ELR (cell line): ENCODE measurements at regions not wholly inside any gene's neighbourhood (a gene's known extent, or its start where the extent isn't known, plus 50 kb on each side); places are given as distances from the start of the nearest gene placed in this dataset.
A peak's percentile ranks its signal among the peaks of the same experiment; 100 is the strongest.

ENCODE experiments used
- DNase-seq: peaks from one replicate; pipeline ENCODE4 v3.0.0-alpha.2; 2015; ENCODE audit warnings: low read depth

DNA sequence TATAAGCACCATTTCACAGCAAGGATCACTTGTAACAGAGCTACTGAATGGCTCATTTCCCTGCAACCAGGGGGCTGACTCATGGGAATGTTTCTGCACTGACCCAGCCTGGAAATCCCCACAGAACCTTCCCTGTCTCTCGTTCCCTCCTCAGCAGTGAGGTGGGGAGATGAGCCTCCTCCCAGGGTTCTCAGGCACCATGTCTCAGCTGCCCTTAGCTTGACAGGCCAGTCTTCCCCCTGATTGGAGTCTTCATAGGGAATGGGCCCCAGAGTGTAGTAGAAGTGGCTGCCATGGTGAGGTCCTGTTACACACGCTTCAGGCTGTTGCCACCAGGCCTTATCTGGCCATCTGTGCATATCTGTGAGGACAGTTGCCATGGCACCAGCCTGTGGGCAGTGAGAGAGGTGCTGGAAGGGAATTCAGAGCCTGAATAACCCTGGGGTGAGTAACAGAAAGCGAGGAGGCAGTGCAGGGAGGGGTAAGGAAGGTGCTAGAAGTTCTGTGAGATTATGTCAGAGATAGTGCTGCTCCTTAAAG lies 324.4 kb downstream of the ENC1 start:
- DNase-seq = peak; percentile 98

DNA sequence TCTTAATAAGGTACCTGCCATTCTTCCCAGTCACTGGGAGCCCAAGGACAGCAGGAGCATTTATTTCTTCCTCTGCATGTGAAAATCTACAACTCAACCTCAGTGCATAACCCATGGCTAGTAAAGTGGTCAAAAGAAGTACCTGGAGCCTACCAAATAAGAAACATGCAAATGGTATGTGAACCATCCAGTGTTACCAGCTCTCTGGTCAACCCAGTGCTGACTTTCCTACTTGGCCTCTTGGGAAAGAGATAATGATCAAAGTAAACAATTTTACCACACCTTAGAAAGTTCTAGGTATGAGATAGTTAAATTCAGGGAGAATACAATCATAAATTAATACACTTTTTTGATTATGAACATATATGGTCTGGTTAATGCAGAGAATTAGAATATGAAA lies 325.6 kb downstream of the ENC1 start:
- peak; percentile 29 for DNase-seq

DNA sequence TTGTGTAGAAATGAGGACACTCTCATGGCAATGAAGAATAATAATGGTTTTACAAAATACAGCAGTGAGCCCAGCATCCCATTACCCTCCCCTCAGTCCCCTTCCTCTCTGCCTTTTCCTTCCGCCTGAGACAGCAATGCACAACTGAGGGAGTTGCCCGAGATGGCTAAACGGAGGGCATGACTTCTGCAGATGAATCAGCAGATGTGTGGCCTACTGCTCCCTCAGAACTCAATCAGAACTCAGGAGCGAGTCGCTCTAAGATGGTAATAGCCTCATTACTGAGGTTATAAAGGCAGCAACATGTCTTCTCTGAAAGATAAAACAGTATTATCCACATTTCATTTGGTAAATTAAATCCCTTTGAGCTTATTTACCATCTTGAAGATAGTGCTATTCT lies 326.6 kb downstream of the ENC1 start:
- peak; percentile 57 for DNase-seq

DNA sequence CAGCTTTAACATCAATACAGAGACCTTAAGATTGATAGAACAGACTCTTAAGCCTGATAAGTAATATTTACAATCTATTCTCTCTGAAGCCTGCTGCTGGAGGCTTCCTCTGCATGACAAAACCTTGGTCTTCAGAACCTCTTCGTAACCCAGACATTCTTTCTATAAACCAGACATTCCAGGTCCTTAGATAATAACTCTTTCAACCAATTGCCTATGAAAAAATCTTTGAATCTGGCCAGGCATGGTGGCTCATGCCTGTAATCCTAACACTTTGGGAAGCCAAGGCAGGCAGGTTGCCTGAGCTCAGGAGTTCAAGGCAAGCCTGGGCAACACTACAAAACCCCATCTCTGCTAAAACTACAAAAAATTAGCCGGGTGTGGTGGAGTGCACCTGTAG lies 327.8 kb downstream of the ENC1 start:
- DNase-seq = no peak

DNA sequence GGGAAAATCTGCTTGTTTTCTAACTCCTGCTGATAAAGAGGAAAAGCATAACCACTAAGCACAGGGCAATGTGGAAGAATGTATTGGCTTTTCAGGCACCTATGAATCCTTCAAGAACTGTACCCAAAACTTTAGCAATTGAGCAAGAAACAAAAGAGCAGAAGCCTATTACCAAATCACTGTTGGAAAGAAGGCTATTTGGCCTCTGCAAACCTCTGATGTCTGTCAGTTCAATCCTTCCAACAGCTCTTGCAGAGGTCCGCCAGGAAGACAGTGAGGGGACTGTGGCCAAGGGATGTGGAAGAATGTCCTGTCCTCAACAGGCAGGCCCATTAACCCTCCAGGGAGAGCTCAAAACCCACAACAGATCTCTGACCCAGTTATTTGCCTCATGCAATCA lies 328.6 kb downstream of the ENC1 start:
- DNase-seq = no peak

DNA sequence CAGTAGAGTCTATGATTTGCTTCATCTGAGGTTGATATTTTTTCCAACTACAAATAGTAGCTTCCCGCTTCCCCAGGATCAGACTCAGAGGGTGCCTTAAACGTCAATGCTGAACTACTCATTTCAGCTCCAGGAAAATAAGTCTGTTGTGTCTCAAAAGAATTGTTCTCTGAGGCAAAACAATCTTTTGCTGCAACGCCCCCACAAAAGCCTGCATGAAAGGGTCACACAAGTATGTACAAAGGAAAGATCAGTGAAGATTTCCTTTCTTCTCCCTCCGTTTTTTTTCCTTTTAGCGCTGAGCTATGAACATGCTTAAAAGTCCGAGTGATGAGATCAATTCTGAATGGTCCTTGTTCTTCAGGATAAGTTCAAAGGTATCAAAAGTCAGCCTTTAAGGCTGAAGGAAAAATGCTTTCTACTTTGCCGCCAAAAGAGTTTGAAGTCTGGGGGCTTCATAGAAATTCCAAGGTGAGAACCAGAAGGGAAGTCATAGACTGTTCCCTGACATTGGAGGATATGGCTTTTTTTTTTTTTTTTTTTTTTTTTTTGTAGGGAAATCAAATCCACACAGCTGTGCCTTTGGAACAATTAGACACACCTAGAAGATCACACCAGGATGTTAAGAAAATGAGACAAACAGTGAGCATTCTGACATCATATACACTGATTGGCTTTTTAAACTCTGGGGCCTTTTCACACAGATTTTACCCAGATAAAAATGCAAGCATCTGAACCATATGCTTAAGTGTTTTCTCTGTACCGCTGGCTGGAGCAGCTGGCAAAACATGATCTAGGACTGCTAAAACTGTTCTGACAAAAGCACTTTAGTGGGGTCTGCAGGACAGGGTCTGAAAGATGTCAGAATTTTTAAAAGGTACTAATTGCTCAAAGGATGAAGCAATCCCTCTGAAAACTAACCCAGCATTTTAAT lies 329.3 kb downstream of the ENC1 start:
- no peak for DNase-seq

DNA sequence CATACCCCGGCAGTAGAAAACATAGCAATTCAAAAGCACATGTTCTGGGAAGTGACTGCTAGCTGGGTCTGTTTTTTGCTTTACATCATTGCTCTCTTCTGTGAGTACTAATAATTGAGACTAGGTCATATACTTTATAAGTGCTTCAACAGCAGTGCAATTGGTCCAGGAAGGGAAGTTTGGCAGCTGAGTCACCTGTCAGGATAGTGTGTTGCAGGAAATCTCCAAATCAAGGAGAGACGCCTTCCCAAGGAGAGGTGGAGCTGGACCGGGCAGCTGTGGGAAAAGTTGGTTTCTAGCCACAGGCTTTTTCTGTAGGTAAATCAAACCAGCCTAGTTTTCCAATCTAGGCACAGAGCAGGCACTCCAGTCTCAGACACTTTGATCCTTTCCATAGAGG lies 330.1 kb downstream of the ENC1 start:
- DNase-seq = peak; percentile 71

DNA sequence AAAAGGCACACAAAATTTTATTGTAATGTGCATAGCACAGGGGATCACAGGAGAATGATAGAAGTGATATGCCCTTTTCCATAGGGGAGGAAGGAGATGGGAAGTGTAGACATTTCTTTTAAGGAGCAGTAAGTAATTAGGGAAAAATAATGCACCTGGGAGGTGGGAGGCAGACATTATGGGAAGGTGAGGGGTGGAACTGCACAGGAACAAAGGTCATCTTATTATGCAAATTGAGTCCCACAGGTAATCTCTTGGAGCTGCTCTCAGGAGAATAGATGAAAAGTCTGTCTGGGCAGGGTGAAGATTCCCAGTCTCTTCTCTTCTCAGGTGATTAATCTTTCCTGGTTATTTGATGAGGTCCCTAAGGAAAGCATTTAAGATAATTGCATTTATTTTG lies 331.5 kb downstream of the ENC1 start:
- DNase-seq = no peak

DNA sequence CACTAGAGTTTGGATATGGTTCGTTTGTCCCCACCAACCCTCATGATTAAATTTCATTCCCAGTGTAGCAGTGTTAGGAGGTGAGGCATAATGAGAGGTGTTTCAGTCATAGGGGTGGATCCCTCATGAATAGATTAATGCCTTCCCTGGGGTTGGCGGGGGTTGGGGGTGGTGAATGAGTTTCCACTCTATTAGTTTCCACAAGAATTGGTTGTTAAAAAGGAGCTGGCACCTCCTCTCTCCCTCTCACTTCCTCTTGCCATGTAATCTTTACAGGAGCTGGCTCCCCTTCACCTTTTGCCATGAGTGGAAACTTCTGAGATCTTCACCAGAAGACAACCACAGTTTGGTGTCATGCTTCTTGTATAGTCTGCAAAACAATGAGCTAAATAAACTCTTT lies 333.7 kb downstream of the ENC1 start:
- no peak for DNase-seq

DNA sequence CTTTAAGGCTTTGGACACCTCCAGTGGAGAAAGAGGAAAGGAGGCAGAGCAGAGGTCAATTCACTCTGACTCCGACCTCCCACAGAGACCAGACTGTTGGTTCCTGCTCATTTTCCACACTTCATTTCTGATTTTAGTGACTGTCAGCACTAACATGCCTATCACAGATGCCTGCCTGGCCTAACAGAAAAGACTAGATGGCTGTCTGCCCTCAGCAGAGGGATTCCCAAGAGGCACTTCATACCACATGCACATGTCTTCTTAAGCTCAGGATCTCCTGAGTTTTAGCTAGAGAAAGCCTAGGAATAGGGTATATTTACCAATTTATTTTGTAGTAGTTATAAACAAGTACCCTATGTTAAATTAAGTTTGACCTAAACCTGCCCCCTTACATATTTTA lies 336.0 kb downstream of the ENC1 start:
- DNase-seq = no peak

DNA sequence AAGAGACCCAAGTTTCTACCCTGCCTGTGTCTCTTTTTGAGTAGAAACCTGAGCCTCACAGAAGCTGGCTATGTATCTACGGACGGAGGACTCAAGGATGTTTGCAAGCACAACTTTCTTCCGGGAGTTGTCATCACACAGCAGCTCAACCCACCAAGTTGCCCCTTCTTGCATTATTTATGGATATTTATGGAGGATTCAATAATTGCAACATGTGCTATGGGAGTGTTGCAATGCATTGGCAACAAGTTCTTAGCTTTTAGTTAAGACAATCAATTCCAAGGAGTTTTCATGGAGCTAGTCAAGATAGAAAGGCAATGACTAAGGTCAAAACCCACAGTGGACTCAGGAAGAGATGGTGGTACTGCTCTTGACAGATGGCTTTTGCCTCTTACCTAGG lies 336.9 kb downstream of the ENC1 start:
- DNase-seq = no peak

DNA sequence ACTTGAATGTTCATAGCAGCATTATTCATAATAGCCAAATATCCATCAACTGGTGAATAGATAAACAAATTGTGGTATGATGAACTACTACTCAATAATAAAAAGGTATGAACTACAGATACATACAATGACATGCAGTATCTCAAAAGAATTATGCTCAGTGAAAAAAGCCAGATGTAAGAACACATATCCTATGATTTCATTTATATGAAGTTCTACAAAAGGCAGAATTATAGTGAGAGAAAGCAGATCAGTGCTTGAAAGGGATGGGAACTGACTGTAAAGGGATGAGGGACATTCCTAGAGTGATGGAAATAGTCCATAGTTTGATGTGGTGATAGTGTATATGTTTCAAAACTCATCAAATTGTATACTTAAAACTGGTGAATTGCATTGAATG lies 339.0 kb downstream of the ENC1 start:
- no peak for DNase-seq

DNA sequence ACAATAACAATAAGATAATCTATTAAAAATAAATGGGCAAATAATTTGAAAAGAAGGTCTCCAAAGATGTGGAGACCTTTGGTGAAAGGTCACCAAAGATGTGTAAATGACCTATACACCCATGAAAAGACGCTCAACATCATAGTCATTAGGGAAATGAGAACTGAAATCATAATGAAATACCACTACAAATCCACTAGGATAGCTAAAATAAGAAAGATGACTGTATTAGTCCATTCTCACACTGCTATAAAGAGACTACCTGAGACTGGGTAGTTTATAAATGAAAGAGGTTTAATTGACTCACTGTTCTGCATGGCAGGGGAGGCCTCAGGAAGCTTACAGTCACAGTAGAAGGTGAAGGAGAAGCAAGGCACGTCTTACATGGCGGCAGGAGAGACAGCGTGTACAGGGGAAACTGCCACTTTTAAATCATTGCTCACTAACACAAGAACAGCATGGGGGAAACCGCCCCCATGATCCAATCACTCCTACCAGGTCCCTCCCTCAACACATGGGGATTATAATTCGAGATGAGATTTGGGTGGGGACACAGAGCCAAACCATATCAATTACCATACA lies 339.6 kb downstream of the ENC1 start:
- DNase-seq = no peak

DNA sequence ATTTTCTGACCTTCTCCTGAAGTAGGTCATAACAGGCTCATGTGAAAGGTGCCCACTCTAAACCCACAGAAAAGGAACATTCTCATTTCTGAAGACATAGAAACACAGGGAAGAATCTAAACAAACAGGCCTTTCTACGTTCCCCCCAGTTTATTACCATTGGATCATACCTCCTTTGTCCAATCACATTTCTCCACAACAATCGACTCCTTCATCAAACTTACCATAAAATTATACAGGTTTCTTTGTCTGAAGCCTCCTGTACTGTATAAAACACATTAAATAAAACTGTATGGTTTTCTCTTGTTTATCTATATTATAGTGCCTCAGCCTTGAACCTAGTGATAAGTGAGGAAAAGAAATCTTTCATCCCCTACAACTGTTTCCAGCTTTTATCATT lies 340.7 kb downstream of the ENC1 start:
- DNase-seq = no peak

DNA sequence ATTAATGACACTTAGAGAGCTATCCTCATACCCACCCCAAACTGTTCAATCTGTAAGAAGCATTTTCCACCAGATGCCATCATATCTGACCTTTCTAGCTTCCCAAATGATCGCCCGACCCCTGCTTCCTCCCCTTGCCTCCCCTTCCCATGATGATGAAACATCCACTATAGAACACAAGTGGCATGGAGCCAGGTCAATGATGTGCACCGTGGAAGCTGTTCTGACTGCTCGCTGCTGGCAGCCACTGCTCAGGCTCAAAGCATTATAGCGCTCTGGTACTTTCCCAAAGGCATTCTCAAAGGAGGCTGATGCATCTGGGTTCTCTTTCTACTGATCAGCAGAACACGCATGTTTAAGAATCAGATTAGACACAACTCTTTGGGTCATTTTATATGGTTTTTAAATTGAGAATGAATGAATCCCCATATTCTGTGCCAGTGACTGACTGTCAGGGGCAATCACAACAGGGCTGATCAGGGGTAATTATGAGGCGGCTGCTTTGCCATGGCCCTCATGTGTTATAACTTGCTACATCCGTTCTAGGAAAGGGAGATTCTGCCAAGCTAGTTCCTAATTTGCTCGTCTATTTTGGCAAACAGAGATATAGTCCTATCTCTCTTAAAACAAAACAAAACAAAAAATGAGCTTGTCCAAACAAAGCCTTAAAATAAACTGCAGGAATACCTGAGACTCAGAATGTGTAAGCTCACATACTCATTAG lies 343.7 kb downstream of the ENC1 start:
- DNase-seq = no peak

DNA sequence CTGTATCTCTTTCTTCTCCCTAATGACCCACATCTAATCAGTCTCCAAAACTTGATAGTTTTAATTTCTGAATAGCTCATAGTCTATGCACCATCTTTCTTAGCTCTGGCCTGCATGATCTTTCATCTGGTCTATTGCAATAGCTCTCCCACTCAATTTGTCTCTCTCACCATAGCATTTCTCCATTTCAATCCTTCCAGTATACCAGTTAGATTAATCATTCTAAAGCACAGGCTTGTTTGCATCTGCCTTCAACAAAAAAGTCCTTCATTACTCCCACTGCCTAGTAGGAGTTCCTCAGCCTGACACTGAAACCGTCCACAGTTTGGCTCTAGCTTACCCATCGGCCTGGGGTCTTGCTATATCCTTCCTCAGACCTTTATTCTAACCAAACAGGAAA lies 344.9 kb downstream of the ENC1 start:
- no peak for DNase-seq

DNA sequence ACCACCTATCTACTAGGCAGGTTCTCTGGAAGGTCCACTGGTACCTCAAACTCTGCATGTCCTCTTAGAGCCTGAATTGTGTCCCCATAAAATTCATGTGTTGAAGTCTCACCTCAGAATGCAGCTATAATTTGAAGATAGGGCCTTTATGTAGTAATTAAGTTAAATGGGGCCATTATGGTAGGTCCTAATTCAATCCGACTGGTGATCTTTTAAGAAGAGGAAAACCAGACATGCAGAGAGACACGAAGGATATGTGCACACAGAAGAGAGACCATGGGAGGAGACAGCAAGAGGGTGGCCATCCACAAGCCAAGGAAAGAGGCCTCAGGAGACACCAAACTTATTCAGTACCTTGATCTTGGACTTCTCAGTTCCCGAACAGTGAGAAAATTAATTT lies 345.4 kb downstream of the ENC1 start:
- DNase-seq = no peak

DNA sequence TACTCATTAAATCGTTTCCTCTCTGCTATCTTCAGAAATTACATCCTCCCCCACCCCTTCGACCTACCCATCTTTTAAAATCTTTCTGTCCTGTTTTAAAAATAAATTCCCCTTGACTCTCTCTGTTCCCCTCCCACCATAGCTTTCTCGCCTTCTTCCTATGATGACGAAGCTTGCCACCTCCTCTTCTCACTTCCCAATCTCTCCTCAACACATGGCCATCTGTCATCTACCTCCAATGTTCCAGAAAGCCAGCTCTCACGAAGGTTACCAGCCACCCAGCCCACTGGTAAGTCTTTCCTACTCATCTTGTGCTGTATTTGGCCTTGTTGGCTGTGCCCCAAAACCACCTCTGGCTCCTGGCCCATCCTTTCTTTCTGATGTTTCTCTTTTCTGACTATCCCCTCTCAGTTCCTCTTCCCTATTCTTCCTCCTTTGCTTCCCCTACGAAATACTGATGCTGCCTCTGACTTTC lies 346.3 kb downstream of the ENC1 start:
- DNase-seq = no peak

DNA sequence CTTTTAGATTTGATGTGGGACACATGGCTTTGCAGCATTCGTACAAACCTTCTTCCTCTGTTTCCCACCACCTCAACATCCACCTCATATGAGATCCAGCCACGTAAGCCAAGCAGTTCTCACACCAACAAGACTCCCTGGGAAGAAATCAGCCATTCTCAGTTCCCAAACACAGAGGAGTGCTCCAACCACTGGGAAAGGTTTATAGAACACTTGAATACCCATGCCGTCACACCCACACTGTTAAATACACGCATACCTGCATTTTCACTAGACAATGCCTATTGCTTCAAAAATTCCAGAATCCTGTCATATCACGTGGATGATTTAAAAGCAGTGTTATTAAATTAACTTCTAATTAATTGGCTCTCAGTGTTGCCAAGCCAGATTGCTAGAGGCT lies 347.3 kb downstream of the ENC1 start:
- DNase-seq = no peak

DNA sequence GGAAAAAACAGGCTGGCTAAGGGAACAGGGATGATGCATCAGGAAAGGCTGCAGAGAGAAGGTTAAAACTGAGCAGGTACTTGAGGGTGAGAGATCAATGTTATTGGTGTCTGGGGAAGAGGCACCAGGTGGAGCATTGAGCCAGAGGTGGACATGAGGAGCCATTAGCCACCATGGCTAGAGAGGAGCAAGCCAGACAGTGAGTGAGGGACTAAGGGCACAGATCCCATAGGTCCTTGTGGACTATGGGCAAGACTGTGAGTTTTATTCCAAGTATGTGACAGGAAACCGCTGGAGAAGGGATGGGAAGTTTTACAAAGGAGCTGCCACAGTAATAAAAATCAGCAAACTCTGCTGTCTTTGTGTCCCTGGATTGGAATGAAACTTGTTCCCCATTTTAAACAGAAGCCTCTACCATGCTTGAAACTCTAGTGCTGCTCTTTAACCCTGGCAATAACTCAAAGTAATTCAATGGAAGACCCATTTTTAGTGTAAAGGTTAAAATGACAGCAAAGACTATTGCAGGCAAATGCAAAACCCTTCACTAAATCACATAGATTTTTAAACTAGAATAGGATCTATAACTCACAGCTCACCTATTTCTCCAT lies 349.8 kb downstream of the ENC1 start:
- peak; percentile 25 for DNase-seq

DNA sequence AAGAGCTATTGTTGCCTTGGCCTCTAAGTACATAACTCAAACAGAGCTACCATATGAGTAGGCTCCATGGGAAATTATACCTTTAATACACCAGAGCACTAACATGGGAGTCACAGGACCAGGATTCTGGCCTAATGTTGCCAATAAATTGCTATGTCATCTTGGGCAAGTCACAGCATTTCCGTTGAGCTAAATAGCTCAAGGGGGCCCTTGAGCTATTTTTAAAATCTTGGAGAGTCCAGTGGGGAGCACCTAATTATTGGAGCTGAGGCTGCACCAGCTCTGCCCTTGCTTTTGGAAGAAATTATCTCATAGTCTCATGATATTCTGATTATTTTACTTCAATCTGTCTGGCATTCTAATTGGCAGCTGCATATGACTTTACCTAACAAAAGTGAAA lies 350.8 kb downstream of the ENC1 start:
- DNase-seq = no peak

DNA sequence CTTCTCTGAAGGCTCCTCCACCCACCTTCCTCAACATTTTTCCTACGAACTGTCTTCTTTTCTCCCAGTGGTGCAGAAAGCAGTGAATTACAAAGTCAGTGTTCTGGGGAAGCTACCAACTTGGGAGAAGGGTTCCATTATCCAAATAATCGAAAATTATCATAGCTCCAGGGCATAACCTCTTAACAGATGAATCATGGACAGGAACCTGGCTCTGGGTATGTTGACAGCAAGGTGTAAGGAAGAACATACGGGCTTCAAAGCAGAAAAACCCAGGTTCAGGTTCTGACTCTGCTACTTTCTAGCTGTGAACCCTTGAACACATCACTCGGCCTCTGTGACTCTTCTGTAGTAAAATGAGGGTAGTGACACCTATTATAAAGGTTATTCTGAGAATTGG lies 351.3 kb downstream of the ENC1 start:
- peak; percentile 10 for DNase-seq
